Suprapubic skin (tissue), 4 donors: ENCODE measurements at regions not wholly inside any gene's neighbourhood (a gene's known extent, or its start where the extent isn't known, plus 50 kb on each side); places are given as distances from the start of the nearest gene placed in this dataset.

Source experiments
- DNase-seq, 2 donors: peaks; one replicate each; pipeline ENCODE4 v3.0.0-alpha.2; 2019; ENCODE audit warnings: low spot score in 2 of 2
- H3K27ac ChIP-seq: fragments of 200-600 bp; sonication (generic); one replicate; pipeline ENCODE4 v1.5.1; 2019
- H3K27me3 ChIP-seq: fragments of 200-600 bp; sonication (generic); one replicate; pipeline ENCODE4 v1.5.1; 2019
- H3K36me3 ChIP-seq: fragments of 200-600 bp; sonication (generic); one replicate; pipeline ENCODE4 v1.5.1; 2019
- H3K4me1 ChIP-seq: fragments of 200-600 bp; sonication (generic); one replicate; pipeline ENCODE4 v1.5.1; 2019
- H3K4me3 ChIP-seq: fragments of 200-600 bp; sonication (generic); one replicate; pipeline ENCODE4 v1.5.1; 2019; ENCODE audit warnings: mild to moderate bottlenecking
- H3K9me3 ChIP-seq: fragments of 200-600 bp; sonication (generic); one replicate; pipeline ENCODE4 v1.5.1; 2019
- EP300 ChIP-seq: sonication (generic); formaldehyde crosslinking; IDR thresholded peaks from one replicate; pipeline ENCODE4 v1.6.1; 2017; ENCODE audit warnings: antibody characterized with exemption
- POLR2A ChIP-seq, 2 donors: fragments of 450-650 bp; IDR thresholded peaks; one replicate each; pipeline ENCODE4 v1.6.1; 2017; ENCODE audit warnings: antibody characterized with exemption in 2 of 2, mild to moderate bottlenecking in 2 of 2, moderate library complexity in 2 of 2
- POLR2AphosphoS5 ChIP-seq, 3 donors: sonication (generic); formaldehyde crosslinking; IDR thresholded peaks; one replicate each; pipeline ENCODE4 v1.6.1; 2017; ENCODE audit warnings: antibody characterized with exemption in 3 of 3
- WGBS: methylation state at CpG from one replicate; pipeline ENCODE4 v1.1.5; 2018; 5-methylcytosine and 5-hydroxymethylcytosine counted together
- TF ChIP-seq, protein P1 (sequence below), 2 donors: fragments of 200-600 bp in 1 of 2; fragments of 450-650 bp in 1 of 2; sonication (generic) in 1 of 2; IDR thresholded peaks; one replicate each; pipeline ENCODE4 v1.5.1; 2016 to 2019; ENCODE audit warnings: antibody characterized with exemption in 2 of 2, mild to moderate bottlenecking in 1 of 2, moderate library complexity in 1 of 2

GRCh38 chr11:104699981-104700380 is 198.3 kb downstream of the CASP12 start:
- Histone ChIP-seq H3K36me3 (no peaks in the 10 kb centered on the region), H3K27ac (no peak overlapping the region), H3K27me3 (no peaks in the 10 kb centered on the region), H3K9me3 (no peaks in the 10 kb centered on the region), H3K4me1 (no peaks in the 10 kb centered on the region), H3K4me3 (no peak overlapping the region)
- TF ChIP-seq POLR2A (IDR thresholded peaks at IDR 0.05) = no peak
- TF ChIP-seq POLR2AphosphoS5 (IDR thresholded peaks at IDR 0.05) = no peak
- TF ChIP-seq, protein P1, sequence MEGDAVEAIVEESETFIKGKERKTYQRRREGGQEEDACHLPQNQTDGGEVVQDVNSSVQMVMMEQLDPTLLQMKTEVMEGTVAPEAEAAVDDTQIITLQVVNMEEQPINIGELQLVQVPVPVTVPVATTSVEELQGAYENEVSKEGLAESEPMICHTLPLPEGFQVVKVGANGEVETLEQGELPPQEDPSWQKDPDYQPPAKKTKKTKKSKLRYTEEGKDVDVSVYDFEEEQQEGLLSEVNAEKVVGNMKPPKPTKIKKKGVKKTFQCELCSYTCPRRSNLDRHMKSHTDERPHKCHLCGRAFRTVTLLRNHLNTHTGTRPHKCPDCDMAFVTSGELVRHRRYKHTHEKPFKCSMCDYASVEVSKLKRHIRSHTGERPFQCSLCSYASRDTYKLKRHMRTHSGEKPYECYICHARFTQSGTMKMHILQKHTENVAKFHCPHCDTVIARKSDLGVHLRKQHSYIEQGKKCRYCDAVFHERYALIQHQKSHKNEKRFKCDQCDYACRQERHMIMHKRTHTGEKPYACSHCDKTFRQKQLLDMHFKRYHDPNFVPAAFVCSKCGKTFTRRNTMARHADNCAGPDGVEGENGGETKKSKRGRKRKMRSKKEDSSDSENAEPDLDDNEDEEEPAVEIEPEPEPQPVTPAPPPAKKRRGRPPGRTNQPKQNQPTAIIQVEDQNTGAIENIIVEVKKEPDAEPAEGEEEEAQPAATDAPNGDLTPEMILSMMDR (IDR thresholded peaks at IDR 0.05) = no peak
- no peak for TF ChIP-seq EP300
- DNase-seq = no peak

GRCh38 chr11:104695065-104695463 is 203.2 kb downstream of the CASP12 start:
- H3K4me1 ChIP-seq = no peaks in the 10 kb centered on the region
- DNase-seq = no peak
- H3K27me3 ChIP-seq = no peaks in the 10 kb centered on the region
- no peak overlapping the region for H3K27ac ChIP-seq
- H3K9me3 ChIP-seq = no peaks in the 10 kb centered on the region
- no peaks in the 10 kb centered on the region for H3K36me3 ChIP-seq
- H3K4me3 ChIP-seq = no peak overlapping the region
- TF ChIP-seq POLR2AphosphoS5 (IDR thresholded peaks at IDR 0.05) = no peak
- no peak for TF ChIP-seq EP300
- TF ChIP-seq, protein P1 (IDR thresholded peaks at IDR 0.05) = no peak
- no peak for TF ChIP-seq POLR2A (IDR thresholded peaks at IDR 0.05)

DNA sequence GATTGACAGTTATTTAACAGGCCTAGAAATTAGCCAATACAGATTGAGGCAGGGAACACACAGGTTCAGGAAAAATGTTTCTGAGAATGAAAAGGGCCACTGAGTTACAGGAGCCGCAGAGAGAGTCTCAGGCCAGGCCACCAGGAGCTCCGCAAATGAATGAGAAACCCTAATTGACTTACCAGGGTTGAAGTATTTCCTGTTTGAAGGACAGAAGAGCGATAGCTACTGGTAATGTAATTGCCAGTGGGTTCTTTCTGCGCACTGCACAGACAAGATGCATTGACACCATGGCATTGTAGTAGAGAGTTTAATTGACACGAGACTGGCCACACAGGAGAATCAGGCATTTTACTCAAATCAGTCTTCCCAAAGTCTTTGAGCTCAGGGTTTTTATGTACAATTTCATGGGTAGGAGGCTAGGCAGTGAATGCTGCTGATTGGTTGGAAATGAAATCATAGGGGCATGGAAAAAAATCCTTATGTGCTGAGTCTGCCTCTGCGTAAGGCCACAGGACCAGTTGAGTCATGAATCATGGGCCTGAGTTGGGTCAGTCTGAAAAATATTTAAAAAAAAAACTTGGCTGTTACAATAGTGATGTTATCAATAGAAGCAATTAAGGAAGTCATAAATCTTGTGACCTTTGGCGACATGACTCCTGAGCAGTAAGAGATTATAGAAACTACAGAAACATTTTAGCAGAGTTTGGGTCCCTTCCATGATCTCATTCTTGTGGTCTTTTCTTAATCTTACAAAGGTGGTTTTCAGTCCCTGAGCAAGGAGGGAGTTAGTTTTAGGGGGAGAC is 203.8 kb downstream of the CASP12 start:
- no peak overlapping the region for H3K27ac ChIP-seq
- DNase-seq = no peak
- no peak for TF ChIP-seq EP300
- TF ChIP-seq, protein P1 (IDR thresholded peaks at IDR 0.05) = no peak
- TF ChIP-seq POLR2A (IDR thresholded peaks at IDR 0.05) = no peak
- TF ChIP-seq POLR2AphosphoS5 (IDR thresholded peaks at IDR 0.05) = no peak
- H3K27me3 ChIP-seq = no peaks in the 10 kb centered on the region
- H3K4me3 ChIP-seq = no peak overlapping the region
- H3K36me3 ChIP-seq = no peaks in the 10 kb centered on the region
- 85% methylated on average over 7 of the region's 7 CpGs for WGBS
- H3K9me3 ChIP-seq = no peaks in the 10 kb centered on the region
- H3K4me1 ChIP-seq = no peaks in the 10 kb centered on the region

- H3K36me3 ChIP-seq = no peaks in the 10 kb centered on the region
- no peak for DNase-seq
- no peaks in the 10 kb centered on the region for H3K9me3 ChIP-seq
- H3K4me1 ChIP-seq = no peaks in the 10 kb centered on the region
- H3K27me3 ChIP-seq = no peaks in the 10 kb centered on the region
- H3K4me3 ChIP-seq = no peak overlapping the region
- WGBS = 94% methylated on average over 1 of the region's 1 CpG
- no peak overlapping the region for H3K27ac ChIP-seq
- TF ChIP-seq, protein P1 (IDR thresholded peaks at IDR 0.05) = no peak
- TF ChIP-seq EP300 (no peak), POLR2A (IDR thresholded peaks at IDR 0.05) (no peak), POLR2AphosphoS5 (IDR thresholded peaks at IDR 0.05) (no peak)
Observed at GRCh38 chr11:104692751-104693150, 205.5 kb downstream of the CASP12 start.

DNA sequence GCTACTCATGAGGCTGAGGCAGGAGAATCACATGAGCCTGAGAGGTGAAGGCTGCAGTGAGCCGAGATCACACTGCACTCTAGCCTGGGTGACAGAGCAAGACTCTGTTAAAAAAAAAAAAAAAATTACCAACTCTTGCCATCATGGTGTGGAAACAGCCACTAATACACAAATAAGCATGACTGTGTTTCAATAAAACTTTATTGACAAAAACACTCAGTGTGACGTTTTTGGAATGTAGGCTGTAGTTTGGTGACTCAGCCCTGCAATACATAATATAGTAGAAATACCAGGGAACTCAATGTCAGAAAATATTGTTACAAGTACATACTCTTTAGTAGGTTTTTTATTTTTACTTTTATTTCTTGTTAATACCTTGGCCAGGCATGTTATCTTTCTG is 207.1 kb downstream of the CASP12 start:
- Histone ChIP-seq H3K9me3 (no peaks in the 10 kb centered on the region), H3K27ac (no peak overlapping the region), H3K4me1 (no peaks in the 10 kb centered on the region), H3K27me3 (no peaks in the 10 kb centered on the region), H3K36me3 (no peaks in the 10 kb centered on the region), H3K4me3 (no peak overlapping the region)
- TF ChIP-seq, protein P1 (IDR thresholded peaks at IDR 0.05) = no peak
- TF ChIP-seq EP300 (no peak), POLR2A (IDR thresholded peaks at IDR 0.05) (no peak), POLR2AphosphoS5 (IDR thresholded peaks at IDR 0.05) (no peak)
- DNase-seq = no peak
- WGBS = 79% methylated on average over 2 of the region's 2 CpGs
